ENCODE measurements at regions not wholly inside any gene's neighbourhood (a gene's known extent, or its start where the extent isn't known, plus 50 kb on each side); places are given as distances from the start of the nearest gene placed in this dataset.

DNA sequence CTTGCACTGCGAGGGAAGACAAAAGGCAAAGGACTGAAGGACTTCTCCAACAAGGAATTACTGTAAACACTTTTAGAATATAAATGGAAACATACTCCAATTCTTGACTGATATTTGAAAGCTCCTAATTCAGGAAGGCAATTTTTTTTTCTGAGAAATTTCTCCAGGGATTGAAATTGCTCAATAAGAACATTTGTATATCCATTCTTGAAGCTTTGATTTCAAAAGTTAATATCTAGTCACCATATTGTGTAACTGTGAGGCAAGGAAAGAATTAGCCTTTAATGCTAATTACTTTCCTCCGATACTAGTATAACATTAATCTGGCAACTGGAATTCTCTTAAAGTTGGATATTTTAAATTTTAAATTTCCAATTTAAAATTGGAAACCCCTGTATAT is 188.4 kb upstream of the COL1A2 start:
- no peak overlapping the region for H3K4me3 ChIP-seq
- H3K9me3 ChIP-seq: no peaks in the 10 kb centered on the region
- intact Hi-C loops (cut with DNase I): no loop called here
- H3K27me3 ChIP-seq: no peaks in the 10 kb centered on the region
- no peak for ATAC-seq
- DNase-seq: no peak
- no peaks in the 10 kb centered on the region for H3K36me3 ChIP-seq
- H3K27ac ChIP-seq: no peak overlapping the region
- no peak for TF ChIP-seq CTCF (IDR thresholded peaks at IDR 0.05)
- H3K4me1 ChIP-seq: no peaks in the 10 kb centered on the region

DNA sequence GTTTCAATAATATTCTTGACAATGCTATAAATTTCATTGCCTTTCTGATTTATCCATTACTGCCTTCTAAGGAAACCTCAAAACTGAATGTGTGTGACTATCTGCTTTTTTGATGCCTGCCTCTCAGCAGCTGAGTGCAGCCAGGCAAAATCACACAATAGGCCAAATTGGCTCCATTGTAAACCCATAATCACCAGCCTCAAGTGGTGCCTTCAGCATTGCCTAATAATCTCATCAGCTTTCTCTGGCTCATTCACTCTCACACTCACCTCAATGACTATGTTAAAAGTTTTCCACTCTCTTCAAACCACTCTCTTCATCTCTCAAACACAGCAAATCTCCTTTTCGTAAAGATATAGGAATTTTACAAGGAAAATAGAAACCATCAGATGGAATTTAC is 182.5 kb upstream of the COL1A2 start:
- ATAC-seq (no peak), DNase-seq (no peak)
- no peaks in the 10 kb centered on the region for H3K36me3 ChIP-seq
- no peaks in the 10 kb centered on the region for H3K4me1 ChIP-seq
- no peak overlapping the region for H3K4me3 ChIP-seq
- H3K27me3 ChIP-seq: no peaks in the 10 kb centered on the region
- H3K9me3 ChIP-seq: no peaks in the 10 kb centered on the region
- TF ChIP-seq CTCF (IDR thresholded peaks at IDR 0.05): no peak
- no peak overlapping the region for H3K27ac ChIP-seq
- intact Hi-C loops (cut with DNase I): no loop called here

GRCh38 chr7:94216944-94217461 is 177.7 kb upstream of the COL1A2 start:
- no peak for DNase-seq
- TF ChIP-seq CTCF (IDR thresholded peaks at IDR 0.05): no peak
- intact Hi-C loops (cut with DNase I): no loop called here
- H3K27ac ChIP-seq: no peak overlapping the region
- H3K9me3 ChIP-seq: no peaks in the 10 kb centered on the region
- H3K4me3 ChIP-seq: no peak overlapping the region
- no peaks in the 10 kb centered on the region for H3K27me3 ChIP-seq
- no peaks in the 10 kb centered on the region for H3K4me1 ChIP-seq
- no peaks in the 10 kb centered on the region for H3K36me3 ChIP-seq
- no peak for ATAC-seq

- intact Hi-C loops (cut with DNase I): no loop called here
These were observed 176.9 kb upstream of the COL1A2 start for GRCh38 chr7:94217766-94218165.

GRCh38 chr7:94222516-94222915 is 172.2 kb upstream of the COL1A2 start:
- intact Hi-C loops (cut with DNase I): no loop called here
- DNase-seq: no peak
- H3K4me1 ChIP-seq: no peaks in the 10 kb centered on the region
- H3K36me3 ChIP-seq: no peaks in the 10 kb centered on the region
- no peaks in the 10 kb centered on the region for H3K27me3 ChIP-seq
- no peak overlapping the region for H3K4me3 ChIP-seq
- TF ChIP-seq CTCF (IDR thresholded peaks at IDR 0.05): no peak
- ATAC-seq: no peak
- no peaks in the 10 kb centered on the region for H3K9me3 ChIP-seq
- no peak overlapping the region for H3K27ac ChIP-seq

More at GRCh38 chr7:94217766-94218165, 176.9 kb upstream of the COL1A2 start:
- DNase-seq: no peak
- Histone ChIP-seq H3K36me3 (no peaks in the 10 kb centered on the region), H3K4me3 (no peak overlapping the region), H3K4me1 (no peaks in the 10 kb centered on the region), H3K27ac (no peak overlapping the region), H3K27me3 (no peaks in the 10 kb centered on the region), H3K9me3 (no peaks in the 10 kb centered on the region)
- no peak for ATAC-seq
- no peak for TF ChIP-seq CTCF (IDR thresholded peaks at IDR 0.05)

Data from left lung (tissue), 4 donors.